GM21825 (cell line): ENCODE measurements at regions not wholly inside any gene's neighbourhood (a gene's known extent, or its start where the extent isn't known, plus 50 kb on each side); places are given as distances from the start of the nearest gene placed in this dataset.
"Not testable (repeated sequence)": the region's sequence is repeated elsewhere in the genome, so short reads cannot be mapped to it uniquely, and the experiment has no call there.

Experiments used
- ATAC-seq: cut with Tn5 transposase; IDR thresholded peaks from one replicate; pipeline ENCODE4 v1.9.1; 2021; ENCODE audit warnings: mild to moderate bottlenecking, moderate library complexity; ENCODE audit not compliant: unreplicated experiment

GRCh38 chr7:16267953-16268820 lies 153.2 kb downstream of the CRPPA start:
- ATAC-seq: no peak

GRCh38 chr7:16266877-16267276 lies 154.5 kb downstream of the CRPPA start:
- no peak for ATAC-seq

- not testable (repeated sequence) for ATAC-seq
These were observed 154.9 kb downstream of the CRPPA start for GRCh38 chr7:16266470-16266869.

GRCh38 chr7:16265863-16266458 lies 155.4 kb downstream of the CRPPA start:
- no peak for ATAC-seq

GRCh38 chr7:16264823-16265804 lies 156.2 kb downstream of the CRPPA start:
- ATAC-seq: no peak

GRCh38 chr7:16264036-16264819 lies 157.1 kb downstream of the CRPPA start:
- ATAC-seq: no peak

- ATAC-seq: not testable (repeated sequence)
These were observed 158.0 kb downstream of the CRPPA start for GRCh38 chr7:16263377-16263776.

GRCh38 chr7:16261654-16262053 lies 159.7 kb downstream of the CRPPA start:
- ATAC-seq: no peak

GRCh38 chr7:16261100-16261499 lies 160.2 kb downstream of the CRPPA start:
- ATAC-seq: no peak

- no peak for ATAC-seq
These were observed 161.1 kb downstream of the CRPPA start for GRCh38 chr7:16260236-16260728.

- ATAC-seq: not testable (repeated sequence)
These were observed 164.9 kb downstream of the CRPPA start for GRCh38 chr7:16256419-16256818.

- ATAC-seq: not testable (repeated sequence)
These were observed 165.4 kb downstream of the CRPPA start for GRCh38 chr7:16255952-16256351.

- ATAC-seq: not testable (repeated sequence)
These were observed 170.7 kb downstream of the CRPPA start for GRCh38 chr7:16250655-16251054.

GRCh38 chr7:16249204-16249603 lies 172.1 kb downstream of the CRPPA start:
- not testable (repeated sequence) for ATAC-seq

- not testable (repeated sequence) for ATAC-seq
These were observed 172.8 kb downstream of the CRPPA start for GRCh38 chr7:16248556-16248955.

GRCh38 chr7:16244469-16244868 lies 176.9 kb downstream of the CRPPA start:
- ATAC-seq: no peak

- no peak for ATAC-seq
These were observed 178.4 kb downstream of the CRPPA start for GRCh38 chr7:16242920-16243319.

- ATAC-seq: no peak
These were observed 180.3 kb downstream of the CRPPA start for GRCh38 chr7:16241017-16241416.

GRCh38 chr7:16236381-16236780 lies 185.0 kb downstream of the CRPPA start:
- ATAC-seq: no peak
